ENCODE measurements at regions not wholly inside any gene's neighbourhood (a gene's known extent, or its start where the extent isn't known, plus 50 kb on each side); places are given as distances from the start of the nearest gene placed in this dataset.
A peak's percentile ranks its signal among the peaks of the same experiment; 100 is the strongest.
"Not testable (repeated sequence)": the region's sequence is repeated elsewhere in the genome, so short reads cannot be mapped to it uniquely, and the experiment has no call there.

DNA sequence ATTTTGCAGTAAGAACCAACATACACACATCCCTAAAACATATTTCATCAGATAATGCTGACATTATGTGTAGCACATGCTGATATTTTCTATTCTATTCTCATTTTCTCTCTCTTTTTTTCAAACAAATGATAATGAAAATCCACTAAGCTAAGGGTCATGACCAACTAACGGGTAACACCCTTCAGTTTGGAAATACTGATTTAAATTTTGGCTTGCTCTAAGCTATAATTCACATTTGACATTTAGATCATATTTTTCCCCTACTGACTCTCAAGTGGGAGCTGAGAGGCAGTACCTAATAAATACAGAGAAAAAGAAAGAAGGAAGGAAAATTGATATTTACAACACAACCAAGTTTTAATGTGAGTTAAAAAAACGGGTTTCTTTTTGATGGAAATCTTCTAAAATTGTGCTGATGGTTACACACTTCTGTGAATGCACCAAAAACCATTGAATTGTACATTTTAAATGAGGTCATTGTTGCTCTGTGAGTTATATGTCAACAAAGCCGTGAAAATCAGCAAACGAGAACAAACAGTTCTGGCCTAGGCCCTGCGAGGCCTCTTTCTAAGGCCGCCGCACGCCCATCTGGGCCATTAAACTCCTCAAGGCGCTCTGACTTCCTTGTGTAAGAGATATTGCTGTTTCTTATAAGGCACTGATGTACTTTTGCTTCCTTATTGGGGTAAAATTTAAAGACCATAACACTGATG lies 124.2 kb downstream of the GALR1 start:
- no peak for DNase-seq (ENCODE audit: low spot score)

DNA sequence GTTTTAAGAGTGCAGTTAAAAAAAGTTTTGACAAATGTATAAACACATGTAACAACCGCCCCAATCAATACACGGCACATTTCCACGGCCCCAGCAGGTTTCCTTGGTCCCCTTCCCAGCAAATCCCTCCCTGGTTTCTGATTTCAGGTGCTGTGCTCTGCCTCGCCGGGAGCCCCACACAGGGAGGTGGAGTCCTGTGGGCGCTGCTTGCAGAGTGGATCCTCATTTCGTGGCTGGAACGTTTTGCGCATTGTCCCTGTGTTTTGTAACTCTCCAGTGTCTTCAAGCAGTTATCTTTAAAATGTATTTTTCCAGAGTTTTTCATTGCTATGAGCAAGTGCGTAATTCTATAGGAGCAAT lies 124.8 kb downstream of the GALR1 start:
- DNase-seq (ENCODE audit: low spot score), result no peak

GRCh38 chr18:77376043-77376732 lies 126.5 kb downstream of the GALR1 start:
- no peak for DNase-seq (ENCODE audit: low spot score)

- no peak for DNase-seq (ENCODE audit: low spot score)
Measured at GRCh38 chr18:77376733-77377094, 127.1 kb downstream of the GALR1 start.

DNA sequence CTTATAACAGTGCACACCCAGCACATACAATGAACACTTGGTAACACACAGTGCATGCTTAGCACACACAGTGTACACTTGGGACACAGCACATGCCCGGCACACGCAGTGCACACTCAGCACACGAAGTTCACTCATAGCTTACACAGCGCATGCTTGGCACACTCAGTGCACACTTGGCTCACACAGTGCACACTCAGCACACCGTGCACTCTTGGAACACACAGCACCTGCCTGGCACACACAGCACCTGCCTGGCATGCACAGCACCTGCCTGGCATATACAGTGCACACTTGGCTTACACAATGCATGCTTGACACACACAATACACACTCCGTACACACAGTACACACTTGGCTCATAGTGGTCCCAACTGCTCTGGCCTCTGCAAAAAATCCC lies 128.2 kb downstream of the GALR1 start:
- no peak for DNase-seq (ENCODE audit: low spot score)

- no peak for DNase-seq (ENCODE audit: low spot score)
Measured at GRCh38 chr18:77379976-77380509, 130.4 kb downstream of the GALR1 start.

- no peak for DNase-seq (ENCODE audit: low spot score)
Measured at GRCh38 chr18:77380695-77381094, 131.0 kb downstream of the GALR1 start.

GRCh38 chr18:77392321-77392720 lies 142.7 kb downstream of the GALR1 start:
- DNase-seq (ENCODE audit: low spot score), result no peak

DNA sequence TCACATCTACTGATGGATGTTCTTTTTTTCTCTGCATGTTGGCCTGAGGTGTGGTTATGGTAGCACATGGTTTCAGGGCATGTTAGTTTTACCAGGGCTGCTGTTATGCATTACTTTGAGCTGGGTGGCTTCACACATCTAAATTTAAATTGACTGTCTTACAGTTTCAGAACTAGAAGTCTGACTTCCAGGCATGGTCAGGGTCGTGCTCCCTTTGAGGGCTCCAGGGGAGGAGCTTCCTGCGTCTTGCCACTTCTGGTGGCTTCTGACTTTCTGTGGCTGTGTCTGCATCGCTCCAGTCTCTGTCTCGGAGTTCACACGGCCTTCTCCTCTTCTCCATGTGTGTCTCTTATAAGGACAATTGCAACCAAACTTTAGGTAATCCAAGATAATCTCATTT lies 143.9 kb downstream of the GALR1 start:
- no peak for DNase-seq (ENCODE audit: low spot score)

GRCh38 chr18:77395953-77396352 lies 146.3 kb downstream of the GALR1 start:
- no peak for DNase-seq (ENCODE audit: low spot score)

DNA sequence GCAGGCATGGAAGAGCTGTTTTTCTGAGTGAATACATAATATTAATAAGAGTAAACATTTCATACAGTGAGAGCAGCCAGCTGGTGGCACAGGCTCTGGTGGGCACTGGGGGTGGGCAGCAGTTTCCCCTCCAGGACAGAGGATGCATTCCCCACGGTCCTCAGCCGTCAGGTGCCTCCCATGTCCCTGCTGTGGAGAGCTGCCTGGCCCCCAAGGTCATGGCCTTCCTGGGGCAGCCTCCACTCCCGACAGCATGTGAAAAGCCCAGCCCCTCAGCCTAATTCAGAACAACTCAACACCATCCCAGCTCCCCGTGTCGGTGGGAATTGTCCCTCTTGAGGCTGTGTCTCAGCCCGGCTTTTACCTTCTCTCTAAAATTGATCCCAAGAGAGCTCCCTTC lies 147.4 kb downstream of the GALR1 start:
- no peak for DNase-seq (ENCODE audit: low spot score)

DNA sequence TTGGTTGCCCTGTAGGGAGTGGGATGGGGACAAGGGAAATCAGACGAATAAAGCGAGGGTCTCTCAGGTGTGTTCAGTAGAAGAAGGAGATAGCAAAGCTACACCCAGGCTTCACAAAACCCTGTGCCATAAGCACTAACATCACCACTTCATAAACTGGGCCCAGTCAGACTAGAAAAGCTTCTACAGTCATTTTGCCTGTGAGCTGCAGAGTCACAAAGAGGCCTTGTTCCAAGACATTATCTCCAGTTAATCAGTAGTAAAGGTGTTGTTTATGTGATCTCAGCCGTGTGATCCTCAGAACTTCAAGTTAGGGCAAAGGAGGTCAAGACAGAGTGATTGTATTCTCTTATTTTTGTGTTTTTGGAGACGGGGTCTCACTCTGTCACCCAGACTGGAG lies 148.0 kb downstream of the GALR1 start:
- no peak for DNase-seq (ENCODE audit: low spot score)

- DNase-seq (ENCODE audit: low spot score), result no peak
Measured at GRCh38 chr18:77400561-77400960, 150.9 kb downstream of the GALR1 start.

GRCh38 chr18:77401173-77401572 lies 151.5 kb downstream of the GALR1 start:
- DNase-seq (ENCODE audit: low spot score), result no peak

DNA sequence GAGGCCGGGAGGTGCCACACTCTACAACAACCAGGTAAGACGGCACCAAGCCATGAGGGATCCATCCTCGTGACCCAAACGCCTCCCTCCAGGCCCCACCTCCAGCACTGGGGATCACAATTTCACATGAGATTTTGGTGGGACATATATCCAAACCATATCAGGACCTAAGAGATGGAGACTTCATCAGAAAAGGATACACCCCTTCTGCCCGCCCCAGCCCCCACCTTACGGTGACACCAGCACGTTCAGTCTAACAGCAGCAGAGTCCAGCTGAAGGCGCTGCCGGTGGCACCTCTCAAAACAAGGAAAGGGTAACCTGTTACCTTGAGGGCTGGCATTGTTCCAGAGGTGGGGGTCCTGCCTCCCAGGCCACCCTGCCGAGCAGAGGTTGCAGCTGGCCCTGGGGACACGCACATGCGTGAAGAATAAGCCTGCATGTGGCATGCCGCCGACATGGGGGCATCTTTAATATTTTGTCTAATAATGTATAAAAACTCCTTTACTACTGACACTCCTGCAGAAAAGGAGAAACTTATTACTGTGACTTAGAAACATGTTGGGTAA lies 154.4 kb downstream of the GALR1 start:
- DNase-seq (ENCODE audit: low spot score), result no peak

- DNase-seq (ENCODE audit: low spot score), result no peak
Measured at GRCh38 chr18:77405096-77405495, 155.4 kb downstream of the GALR1 start.

DNA sequence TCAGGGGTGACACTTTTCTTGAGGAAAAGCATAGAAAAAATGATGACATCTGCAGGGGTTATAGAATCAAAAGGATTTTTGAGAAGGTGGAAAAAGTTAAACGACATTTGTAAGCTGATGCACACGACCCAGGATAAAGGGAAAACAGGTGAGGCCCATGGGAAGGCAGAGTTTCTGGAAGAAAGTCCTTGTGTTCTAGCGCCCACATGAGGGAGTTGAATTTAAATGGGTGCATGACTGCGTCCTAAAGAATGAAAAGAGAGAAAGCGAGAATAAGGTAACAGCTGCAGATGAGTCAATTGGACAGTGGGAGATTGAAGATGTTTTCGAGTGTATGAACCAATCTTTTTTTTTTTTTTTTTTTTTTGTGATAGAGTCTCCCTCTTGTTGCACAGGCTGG lies 158.1 kb downstream of the GALR1 start:
- DNase-seq (ENCODE audit: low spot score), result no peak

DNA sequence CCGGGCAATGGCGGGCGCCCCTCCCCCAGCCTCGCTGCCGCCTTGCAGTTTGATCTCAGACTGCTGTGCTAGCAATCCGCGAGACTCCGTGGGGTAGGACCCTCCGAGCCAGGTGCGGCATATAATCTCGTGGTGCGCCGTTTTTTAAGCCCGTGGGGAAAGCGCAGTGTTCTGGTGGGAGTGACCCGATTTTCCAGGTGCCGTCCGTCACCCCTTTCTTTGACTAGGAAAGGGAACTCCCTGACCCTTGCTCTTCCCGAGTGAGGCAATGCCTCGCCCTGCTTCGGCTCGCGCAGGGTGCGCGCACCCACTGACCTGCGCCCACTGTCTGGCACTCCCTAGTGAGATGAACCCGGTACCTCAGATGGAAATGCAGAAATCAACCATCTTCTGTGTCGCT lies 171.9 kb downstream of the GALR1 start:
- not testable (repeated sequence) for DNase-seq (ENCODE audit: low spot score)

GRCh38 chr18:77422974-77423867 lies 173.6 kb downstream of the GALR1 start:
- no peak for DNase-seq (ENCODE audit: low spot score)

GRCh38 chr18:77433076-77433475 lies 183.4 kb downstream of the GALR1 start:
- DNase-seq (ENCODE audit: low spot score), result peak; percentile 4

- no peak for DNase-seq (ENCODE audit: low spot score)
Measured at GRCh38 chr18:77439888-77440287, 190.2 kb downstream of the GALR1 start.

- DNase-seq (ENCODE audit: low spot score), result no peak
Measured at GRCh38 chr18:77442393-77442792, 192.7 kb downstream of the GALR1 start.

All from umbilical cord (tissue), 1 donor.